ENCODE measurements at regions not wholly inside any gene's neighbourhood (a gene's known extent, or its start where the extent isn't known, plus 50 kb on each side); places are given as distances from the start of the nearest gene placed in this dataset.

DNA sequence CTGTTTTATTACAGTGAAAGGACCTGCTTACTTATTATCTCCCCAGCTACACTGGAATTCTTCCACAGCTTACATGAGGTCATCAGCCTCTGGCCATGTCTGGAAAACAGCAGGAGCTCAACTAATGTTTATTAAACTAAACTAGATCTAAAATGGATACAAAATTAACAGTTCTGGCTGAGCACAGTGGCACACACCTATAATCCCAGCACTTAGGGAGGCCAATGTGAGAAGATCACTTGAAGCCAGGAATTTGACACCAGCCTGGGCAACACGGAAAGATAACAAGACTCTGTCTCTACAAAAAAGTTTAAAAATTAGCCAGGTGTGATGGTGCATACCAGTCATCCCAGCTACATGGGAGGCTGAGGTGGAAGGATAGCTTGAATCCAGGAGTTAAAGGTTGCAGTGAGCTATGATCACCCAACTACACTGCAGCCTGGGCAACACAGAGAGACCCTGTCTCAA is 220.8 kb upstream of the MARCKS start:
- no peak for DNase-seq

DNA sequence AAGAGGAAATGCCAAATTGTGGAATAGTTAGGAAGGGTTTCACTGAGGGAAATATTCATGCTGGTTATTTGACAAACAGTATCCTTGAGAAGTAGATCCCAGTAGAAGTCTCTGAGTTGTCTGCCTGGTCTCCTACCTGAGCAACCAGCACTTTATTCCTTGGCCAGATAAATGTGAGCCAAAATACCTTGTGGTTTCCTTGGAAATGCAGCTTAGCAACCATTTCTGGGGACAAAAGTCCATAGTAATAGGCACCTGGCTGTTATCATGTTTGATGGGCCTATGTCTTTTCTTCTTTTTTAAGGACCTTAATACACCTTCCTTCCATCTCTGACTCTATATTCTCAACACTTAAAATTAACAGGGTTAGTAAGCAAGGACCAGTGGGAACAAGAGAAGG is 217.1 kb upstream of the MARCKS start:
- no peak for DNase-seq

DNA sequence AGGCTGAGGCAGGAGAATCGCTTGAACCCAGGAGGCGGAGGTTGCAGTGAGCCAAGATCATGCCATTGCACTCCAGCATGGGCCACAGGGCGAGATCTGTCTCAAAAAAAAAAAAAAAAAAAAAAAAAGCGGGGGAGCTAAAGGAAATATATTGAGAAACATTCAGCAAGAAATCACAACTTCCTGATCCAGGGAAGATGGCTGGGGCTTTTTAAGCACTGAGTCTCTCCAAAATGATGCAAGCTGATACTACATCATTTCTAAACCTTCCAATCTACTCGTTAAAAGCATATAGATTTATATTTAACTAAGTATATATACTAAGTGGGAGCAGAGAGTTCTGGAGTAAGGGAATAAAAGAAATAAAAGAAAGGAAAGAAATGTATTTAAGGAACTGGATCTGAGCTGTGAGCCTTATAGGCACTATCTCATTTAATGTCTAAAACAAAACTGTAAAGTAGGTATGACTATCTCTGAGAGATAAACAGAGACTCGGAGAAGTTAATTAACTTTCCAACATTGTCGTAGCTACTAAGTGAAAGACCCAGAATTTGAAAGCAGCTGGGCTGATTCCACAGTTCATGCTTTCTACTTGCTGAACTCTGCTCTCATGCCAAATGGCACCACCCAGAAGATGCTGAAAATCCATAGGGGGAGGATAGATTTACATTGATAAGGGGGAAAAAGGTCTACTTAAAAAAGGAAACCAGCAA is 215.0 kb upstream of the MARCKS start:
- no peak for DNase-seq

DNA sequence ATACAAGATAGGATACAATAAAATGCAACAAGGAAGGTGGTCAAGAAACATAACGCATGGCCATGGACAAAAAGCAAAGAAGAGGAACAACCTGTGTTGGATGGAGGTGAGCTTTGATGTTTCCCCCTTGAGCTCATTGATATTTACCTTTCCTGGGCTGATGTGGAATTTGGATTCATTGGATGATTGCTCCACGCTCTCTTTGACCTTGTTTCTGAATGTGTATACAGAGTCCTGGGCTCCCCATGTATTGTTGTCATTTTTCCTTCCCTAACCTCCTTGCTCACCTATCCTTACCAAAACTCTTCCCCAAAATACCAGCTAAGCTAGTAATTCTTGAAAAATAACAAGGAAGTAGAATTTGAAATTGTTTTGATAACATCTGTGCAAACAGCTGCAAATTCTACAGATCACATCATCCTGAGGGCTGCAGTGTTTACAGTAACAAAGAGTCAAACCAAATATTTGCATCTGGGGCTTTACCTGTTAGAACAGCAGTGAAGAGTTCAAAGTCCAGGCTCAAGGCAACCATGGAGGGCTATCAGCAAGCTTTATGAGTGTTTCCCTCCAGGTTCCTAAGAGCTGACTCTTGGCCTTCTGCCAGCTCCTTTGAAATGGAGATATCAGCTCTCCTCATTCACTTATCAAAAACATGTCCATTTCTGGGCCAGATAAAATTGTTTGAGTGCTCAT is 214.3 kb upstream of the MARCKS start:
- DNase-seq: no peak

DNA sequence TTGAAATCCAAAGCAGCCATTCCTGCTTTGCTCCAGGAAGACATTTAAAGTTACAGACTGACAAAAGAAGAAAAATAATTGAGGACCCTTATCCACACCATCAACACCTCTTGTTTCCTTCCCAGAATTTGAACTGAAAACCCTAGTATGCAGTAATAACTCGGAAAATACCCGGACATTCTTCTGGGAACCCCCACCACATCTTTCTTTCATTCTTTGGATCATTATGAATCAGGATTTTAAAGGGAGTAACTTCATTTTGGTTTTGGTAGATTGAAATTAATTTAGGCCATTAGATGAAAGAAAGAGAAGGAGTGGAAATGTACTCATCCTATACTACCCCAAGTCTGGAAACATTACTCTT is 213.8 kb upstream of the MARCKS start:
- no peak for DNase-seq

DNA sequence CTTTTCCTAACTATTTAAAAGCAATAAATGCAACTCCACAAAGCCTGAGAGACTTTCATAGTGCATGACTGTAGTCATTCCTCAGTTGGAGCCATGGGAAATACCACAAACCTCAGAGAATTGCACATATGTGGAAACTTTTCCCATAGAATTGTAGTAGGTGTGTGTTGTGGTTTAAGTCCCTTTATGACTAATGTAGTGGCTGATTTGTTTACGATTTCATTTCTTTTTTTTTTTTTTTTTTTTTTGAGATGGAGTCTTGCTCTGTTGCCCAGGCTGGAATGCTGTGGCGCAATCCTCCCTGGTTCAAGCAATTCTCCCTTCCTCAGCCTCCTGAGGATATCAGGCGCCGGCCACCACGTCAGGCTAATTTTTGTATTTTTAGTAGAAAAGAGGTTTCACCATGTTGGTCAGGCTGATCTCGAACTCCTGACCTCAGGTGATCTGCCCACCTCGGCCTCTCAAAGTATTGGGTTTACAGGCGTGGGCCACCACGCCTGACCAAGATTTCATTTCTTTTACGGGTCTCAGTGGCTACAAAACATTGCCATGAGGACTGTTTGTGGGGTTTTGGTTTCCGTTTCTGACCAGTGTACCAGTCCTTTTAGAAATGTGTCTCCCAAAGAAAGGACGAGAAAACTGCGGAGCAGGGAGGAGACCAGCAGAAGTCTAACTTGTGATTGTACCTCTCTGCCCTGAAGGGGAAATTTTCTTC is 212.1 kb upstream of the MARCKS start:
- DNase-seq: no peak

DNA sequence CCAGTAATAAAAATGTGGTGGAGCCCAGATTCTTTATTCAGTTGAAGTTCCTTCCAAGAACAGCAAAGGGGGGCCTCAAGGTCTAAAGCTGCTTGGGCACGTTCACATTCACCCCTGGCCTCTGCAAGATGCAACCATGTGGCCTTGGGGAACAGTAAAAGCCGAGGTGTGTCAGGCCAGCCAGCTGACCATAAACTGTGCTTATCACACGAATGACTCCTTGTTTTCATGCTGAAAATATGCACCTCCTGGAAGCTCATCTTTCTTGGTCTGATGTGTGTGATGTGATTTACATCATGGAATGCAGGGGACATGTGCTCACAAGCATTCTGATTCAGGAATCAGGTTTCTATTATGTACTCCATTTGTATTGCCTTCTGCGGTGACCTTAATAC is 211.6 kb upstream of the MARCKS start:
- DNase-seq: no peak

DNA sequence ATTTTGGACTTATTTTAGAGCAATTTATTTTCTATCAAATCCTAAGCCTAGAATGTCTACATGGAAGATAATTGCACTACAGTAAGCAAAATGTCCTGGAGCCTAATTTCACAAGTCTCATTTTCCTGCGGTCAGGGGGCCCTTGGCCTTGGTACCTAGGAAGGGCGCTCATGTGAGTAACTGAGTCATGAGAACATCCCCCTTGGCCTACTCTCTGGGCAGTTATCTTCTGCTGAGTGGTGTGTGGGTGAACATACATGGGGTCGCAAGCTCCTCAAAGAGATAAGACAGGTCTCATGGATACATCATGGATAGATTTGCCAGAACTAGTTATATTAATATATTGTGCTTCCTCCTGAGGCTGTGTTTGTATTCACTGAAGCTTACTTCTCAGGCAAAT is 211.2 kb upstream of the MARCKS start:
- DNase-seq: no peak

DNA sequence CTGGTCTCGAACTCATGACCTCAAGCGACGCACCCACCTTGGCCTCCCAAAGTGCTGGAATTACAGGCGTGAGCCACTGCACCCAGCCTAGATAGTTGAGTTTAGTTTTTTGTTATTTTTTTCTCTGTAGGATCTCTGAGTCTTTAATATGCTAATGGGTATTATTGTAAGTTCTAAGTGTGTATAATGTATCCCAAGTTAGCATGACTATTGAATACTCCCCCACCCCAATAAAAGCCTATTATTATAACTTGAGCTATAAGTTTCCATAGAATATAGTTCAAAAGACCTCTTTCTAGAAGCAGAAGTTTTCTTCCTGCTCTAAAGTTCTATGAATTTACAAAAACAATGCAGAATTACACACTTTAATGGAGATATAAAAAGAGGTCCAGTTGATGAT is 210.4 kb upstream of the MARCKS start:
- no peak for DNase-seq

DNA sequence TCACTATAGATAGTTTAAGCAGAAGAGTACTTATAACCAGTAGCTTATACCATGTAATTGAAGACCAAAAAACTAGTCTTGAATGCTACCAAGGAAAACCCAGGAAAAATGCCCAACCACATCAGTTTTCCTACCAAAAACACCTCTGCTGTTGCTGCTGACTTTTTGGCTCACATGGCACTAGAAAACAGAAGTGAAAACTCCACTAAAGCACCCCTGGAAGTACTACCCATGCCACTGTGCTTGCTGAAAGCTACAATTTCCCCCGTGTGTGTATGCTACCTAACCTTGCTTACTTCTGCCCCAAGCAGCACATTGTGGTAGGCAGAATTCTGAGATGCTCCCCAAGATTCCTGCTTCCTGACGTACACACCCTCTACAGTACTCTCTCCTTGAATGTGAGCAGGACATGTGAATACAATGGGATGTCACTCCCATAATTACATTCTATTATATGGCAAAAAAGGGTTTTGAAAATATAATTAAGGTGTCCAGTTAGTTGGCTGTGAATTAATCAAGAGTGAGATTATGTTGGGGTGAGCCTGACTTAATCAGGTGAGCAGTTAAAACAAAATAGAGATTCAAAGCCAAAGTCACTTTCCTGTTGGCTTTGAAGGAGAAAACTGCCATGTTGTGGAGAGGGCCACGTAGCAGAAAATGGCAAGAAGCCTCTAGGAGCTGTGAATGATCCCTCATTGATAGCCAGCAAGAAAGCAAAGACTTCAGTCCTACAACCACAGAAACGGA is 209.8 kb upstream of the MARCKS start:
- DNase-seq: no peak

DNA sequence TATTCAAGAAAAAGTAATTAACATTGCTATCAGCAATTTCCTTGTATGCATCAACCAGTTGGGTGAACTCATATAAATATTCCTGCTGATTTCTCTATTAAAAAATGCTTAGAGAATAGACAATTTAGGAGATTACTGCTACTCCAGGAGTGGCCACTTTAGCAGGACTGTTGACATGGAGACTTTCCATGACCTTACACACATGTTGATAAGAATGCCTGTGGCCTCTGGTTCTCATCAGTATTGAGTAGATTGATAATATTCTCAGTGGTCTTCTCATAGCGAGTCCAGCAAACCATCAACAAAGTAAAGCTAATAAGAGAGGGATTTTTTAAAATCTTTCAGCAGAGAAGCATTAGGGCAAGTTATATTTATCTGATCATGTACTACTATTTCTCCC is 208.4 kb upstream of the MARCKS start:
- DNase-seq: no peak

DNA sequence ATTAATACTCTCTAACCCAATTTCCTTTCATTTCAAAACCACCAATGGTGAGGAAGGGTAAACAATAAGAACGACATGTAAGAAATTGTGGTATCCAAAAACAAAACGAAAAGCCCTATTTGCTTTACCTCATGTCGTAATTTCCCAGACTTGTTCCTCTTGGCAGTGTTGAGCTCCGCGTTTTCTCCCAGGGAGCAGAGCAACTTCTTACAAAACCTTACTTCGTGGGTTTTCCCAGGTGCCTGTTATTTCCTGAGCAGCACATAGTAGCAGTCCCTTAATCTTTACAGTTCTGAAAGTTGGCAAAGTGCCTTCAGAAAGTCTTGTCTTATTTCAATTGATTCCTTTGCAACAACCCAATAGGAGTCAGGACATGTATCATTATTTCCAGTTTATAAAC is 207.9 kb upstream of the MARCKS start:
- no peak for DNase-seq

DNA sequence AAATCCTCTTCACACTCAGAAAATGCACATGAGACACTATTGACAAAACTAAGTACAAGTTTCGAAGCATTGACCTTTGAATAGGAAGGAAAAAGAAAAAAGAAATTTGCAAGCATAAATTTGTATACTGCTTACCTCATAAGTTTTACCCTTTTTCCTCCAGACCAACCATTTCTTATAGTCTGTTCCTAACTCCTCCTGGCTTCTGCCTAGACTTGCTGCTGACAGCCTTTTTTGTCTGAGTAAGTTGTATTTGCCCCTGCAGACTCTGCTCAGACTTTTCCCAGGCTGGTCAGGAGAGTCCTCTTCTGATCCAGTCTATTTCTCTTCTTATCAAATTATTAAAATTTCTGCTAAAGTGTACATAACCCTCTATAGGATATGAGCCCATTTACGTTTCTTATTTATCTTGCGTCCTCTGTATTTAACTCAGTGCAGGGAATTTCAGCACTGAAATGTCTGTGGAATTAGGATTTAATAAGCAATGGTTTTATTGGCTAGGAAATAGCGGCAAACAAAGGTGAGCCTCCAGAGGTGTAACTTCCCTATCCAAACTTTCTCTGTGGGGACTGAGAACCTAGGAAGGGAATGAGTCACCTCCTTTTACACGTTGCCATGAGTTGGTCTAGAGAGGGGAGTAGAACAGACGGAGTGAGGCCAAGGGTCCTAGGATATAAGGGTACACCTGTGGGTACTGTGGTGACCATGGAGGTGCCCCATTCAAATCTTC is 207.1 kb upstream of the MARCKS start:
- DNase-seq: no peak

DNA sequence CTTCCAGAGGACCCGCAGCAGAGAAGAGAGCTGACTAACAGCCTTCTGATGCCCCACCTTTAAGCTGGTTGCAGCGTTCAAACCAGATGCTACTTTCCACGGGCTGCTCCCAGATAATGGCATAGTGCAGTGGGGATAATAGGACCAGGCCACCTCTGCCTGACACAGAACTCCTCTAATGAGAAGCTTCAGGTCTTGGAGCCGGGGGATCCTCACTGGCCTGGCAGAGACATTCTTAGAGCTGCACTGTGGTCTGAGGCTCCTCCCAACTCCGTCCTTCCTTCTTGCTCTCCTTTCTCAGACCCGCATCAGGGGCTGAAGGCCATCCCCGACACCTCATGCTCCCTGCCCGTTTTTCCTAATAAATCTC is 206.6 kb upstream of the MARCKS start:
- DNase-seq: no peak

DNA sequence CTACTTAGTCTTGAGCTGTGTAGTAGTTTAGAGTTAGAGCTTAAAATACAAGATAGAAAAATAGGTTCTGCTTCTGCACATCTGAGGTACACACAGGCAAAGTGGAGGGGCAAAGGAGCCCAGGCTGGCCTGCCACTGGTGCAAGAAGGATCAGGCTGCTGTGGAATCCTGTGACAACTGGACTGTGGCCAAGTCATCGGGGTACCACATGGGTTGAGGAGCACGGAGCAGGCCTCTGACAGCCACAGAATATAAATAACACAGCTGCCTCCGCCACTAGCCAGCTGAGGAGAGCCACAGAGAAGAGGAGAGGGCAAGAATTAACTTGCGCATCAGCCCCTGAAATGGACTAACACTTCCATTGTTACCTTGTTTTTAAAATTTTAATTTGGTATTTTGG is 206.0 kb upstream of the MARCKS start:
- DNase-seq: no peak

DNA sequence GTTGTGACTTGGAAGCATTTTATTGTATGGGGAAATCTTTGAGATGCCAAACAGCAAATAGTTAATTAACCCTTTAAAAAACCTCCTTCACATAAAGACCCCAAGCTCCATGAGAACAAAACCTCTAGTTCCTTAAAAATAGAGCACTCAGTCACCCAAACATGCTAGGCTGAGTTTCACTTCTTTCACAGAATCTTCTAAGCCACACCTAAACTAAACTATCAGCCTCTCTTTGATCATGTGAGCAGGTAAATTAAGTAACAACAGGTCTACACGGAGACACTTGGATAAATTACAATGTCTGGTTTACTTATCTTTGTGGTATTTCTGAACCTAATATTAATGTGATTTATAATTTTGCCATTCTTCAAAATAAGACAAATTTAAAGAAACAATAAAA is 205.2 kb upstream of the MARCKS start:
- no peak for DNase-seq

DNA sequence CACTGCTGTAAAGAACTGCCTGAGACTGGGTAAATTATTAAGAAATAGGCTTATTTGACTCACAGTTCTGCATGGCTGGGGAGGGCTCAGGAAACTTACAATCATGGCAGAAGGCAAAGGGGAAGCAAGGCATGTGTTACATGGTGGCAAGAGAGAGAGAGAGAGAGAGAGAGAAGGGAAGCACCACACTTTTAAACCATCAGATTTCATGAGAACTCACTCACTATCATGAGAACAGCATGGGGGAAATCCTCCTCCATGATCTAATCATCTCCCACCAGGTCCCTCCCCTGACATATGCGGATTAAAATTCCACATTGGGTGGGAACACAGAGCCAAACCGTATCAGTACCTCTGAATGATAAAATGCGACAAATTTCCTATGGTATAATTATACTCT is 203.9 kb upstream of the MARCKS start:
- DNase-seq: no peak

DNA sequence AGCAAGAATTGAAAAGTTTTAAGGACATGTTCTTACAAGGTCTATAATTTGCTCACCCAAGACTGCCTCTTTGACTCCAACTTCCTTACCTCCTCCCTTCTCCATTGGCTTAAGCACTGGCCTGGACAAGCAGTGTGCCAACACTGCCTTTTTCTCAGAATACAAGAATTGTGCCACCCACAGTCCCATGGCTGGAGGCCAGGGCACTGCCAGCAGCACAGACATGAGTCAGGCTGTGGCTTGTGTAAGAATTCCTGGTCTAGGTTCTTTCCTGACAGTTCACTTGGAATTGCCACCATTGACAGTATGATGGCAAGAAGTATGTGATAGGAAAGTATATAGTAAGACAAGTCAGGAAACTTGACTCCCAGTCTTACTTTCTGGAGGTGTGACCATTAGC is 202.7 kb upstream of the MARCKS start:
- no peak for DNase-seq

DNA sequence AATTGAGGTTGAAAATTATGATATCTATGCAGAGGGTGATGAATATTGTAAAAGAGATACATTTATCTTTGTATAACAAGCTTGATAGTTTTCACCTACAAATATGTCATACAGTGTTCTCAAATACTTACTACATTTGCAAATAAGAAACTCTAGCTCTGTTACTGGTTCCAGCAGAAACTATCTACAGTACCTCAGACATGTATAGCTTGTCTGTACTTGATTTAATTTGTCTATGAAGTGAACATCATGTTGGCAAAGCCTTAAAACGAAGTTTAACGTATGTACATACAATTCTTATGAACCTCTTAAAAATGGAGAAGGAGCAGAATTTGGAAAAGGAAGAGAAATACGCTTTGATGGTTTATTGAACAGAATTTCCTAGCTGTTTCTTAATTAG is 201.4 kb upstream of the MARCKS start:
- no peak for DNase-seq

DNA sequence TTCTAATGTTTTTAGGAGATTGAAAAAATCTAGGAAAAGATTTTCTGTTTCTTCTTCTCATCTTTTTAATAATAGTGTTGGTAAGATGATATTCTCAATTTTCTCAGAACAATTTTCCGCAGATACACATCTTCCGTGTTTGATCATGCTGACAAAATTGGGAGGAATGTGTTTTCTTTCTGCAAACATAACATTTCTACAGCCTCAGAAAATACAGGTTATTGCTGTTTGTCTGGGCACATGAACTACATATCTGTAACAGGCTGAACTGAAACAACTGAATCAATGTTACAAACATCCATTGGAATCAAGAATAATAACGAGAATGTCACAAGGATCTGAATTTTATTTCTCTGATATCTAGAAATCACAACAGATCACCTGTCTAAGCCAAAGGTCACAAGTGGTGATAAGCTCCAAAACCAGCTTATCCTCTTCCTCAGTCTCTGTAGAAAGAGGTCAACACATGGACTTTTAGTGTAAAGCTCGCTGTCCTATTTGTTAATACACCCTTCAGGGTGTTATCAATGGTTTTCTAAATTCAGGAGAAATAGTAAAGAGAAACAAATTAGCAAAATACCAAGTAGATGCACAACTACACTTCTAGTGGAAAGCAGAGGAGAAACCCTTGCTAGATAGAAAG is 197.3 kb upstream of the MARCKS start:
- no peak for DNase-seq

DNA sequence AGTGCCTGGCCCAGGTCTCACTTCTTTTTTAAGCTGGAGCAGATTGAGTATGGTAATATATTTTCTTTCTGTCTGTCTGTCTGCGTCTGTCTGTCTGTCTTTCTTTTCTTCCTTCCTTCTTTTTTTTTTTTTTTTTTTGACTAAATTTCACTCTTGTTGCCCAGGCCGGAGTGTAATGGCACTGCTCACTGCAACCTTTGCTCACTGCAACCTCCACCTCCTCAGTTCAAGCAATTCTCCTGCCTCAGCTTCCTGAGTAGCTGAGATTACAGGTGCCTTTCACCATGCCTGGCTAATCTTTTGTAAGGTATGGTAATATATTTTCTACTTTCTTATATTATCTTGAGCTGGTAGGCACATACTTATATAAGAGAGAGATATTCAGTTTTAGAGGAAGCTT is 196.3 kb upstream of the MARCKS start:
- DNase-seq: no peak

DNA sequence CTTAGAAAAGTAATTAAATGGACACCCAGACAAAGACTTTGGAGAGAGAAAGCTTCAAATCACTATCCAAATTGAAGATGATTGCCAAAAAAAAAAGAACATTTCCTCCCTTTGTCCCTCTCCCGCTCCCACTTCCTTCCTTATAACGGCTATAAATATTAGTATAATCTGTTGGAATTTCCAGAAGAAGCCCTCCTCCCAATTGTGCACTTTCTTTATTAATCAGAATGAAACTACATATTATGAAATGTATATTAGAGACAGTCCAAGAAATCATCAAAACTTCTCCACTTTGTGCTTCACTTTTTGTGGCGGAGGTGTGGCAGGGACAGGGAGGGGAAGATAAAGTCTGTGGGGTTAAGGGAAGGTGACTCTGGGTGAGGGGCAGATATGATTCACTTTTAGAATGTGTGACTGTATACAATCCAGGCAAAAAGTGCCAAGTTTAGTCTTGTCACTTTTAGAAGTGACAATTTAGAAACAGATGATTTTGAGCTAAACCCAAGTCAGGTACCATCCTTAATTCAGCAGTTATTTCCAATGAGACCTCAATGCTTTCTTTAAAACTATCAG is 195.0 kb upstream of the MARCKS start:
- no peak for DNase-seq

Measured in CD4-positive, alpha-beta T cell treated with Interleukin-4 for 4 hours (primary cell).